Hepatocyte (in vitro differentiated cells): ENCODE measurements at regions not wholly inside any gene's neighbourhood (a gene's known extent, or its start where the extent isn't known, plus 50 kb on each side); places are given as distances from the start of the nearest gene placed in this dataset.

ENCODE experiments used
- DNase-seq: peaks from one replicate; pipeline ENCODE4 v3.0.0-alpha.2; 2016; ENCODE audit warnings: low spot score
- H2AFZ ChIP-seq: fragments of 200-600 bp; sonication (generic); 2 replicates; pipeline ENCODE4 v1.6.0; 2016; ENCODE audit warnings: antibody characterized with exemption, mild to moderate bottlenecking
- H3K27ac ChIP-seq: fragments of 200-600 bp; sonication (generic); 2 replicates; pipeline ENCODE4 v1.5.1; 2016; ENCODE audit warnings: mild to moderate bottlenecking
- H3K27me3 ChIP-seq: fragments of 200-600 bp; sonication (generic); 2 replicates; pipeline ENCODE4 v1.6.1; 2016
- H3K36me3 ChIP-seq: fragments of 200-600 bp; sonication (generic); replicated peaks from 2 replicates; pipeline ENCODE4 v1.5.1; 2016; ENCODE audit warnings: low read depth; ENCODE audit not compliant: insufficient read depth
- H3K4me1 ChIP-seq: fragments of 200-600 bp; sonication (generic); 2 replicates; pipeline ENCODE4 v1.5.1; 2016; ENCODE audit warnings: mild to moderate bottlenecking, moderate library complexity; ENCODE audit not compliant: insufficient read depth
- H3K4me2 ChIP-seq: fragments of 200-600 bp; sonication (generic); 2 replicates; pipeline ENCODE4 v1.6.0; 2016
- H3K4me3 ChIP-seq: fragments of 200-600 bp; sonication (generic); 2 replicates; pipeline ENCODE4 v1.5.1; 2016; ENCODE audit warnings: mild to moderate bottlenecking
- H3K79me2 ChIP-seq: fragments of 200-600 bp; sonication (generic); 2 replicates; pipeline ENCODE4 v1.6.0; 2017; ENCODE audit warnings: mild to moderate bottlenecking
- H3K9me2 ChIP-seq: fragments of 200-600 bp; sonication (generic); replicated peaks from 2 replicates; pipeline ENCODE4 v1.6.0; 2017; ENCODE audit warnings: mild to moderate bottlenecking; ENCODE audit not compliant: insufficient read depth
- H3K9me3 ChIP-seq: fragments of 200-600 bp; sonication (generic); 2 replicates; pipeline ENCODE4 v1.5.1; 2016; ENCODE audit warnings: low read depth, mild to moderate bottlenecking
- H4K20me1 ChIP-seq: fragments of 200-600 bp; sonication (generic); 2 replicates; pipeline ENCODE4 v1.6.0; 2016; ENCODE audit warnings: mild to moderate bottlenecking; ENCODE audit not compliant: insufficient read depth, poor library complexity, severe bottlenecking
- CTCF ChIP-seq: fragments of 200-600 bp; sonication (generic); IDR thresholded peaks from 2 replicates; pipeline ENCODE4 v1.5.1; 2016; ENCODE audit warnings: antibody characterized with exemption, mild to moderate bottlenecking; ENCODE audit not compliant: poor library complexity
- EZH2 ChIP-seq: fragments of 200-600 bp; sonication (generic); IDR thresholded peaks from 2 replicates; pipeline ENCODE4 v1.6.1; 2016; ENCODE audit warnings: antibody characterized with exemption, mild to moderate bottlenecking, borderline replicate concordance
- EZH2phosphoT487 ChIP-seq: fragments of 200-600 bp; sonication (generic); IDR thresholded peaks from one replicate; pipeline ENCODE4 v1.6.1; 2018; ENCODE audit warnings: antibody characterized with exemption, mild to moderate bottlenecking, low read depth, moderate library complexity; ENCODE audit not compliant: unreplicated experiment, severe bottlenecking
- WGBS: methylation state at CpG from one replicate; pipeline ENCODE4 v1.1.6; 2016; ENCODE audit warnings: low lambda C conversion rate; ENCODE audit errors: missing lambda C conversion rate; 5-methylcytosine and 5-hydroxymethylcytosine counted together

- Histone ChIP-seq H2AFZ (no peak overlapping the region), H3K79me2 (no peaks in the 10 kb centered on the region), H3K4me2 (no peak overlapping the region), H3K36me3 (no peaks in the 10 kb centered on the region), H3K4me3 (no peak overlapping the region), H3K9me2 (no peaks in the 10 kb centered on the region), H3K9me3 (no peaks in the 10 kb centered on the region), H3K27ac (no peak overlapping the region), H4K20me1 (no peaks in the 10 kb centered on the region), H3K27me3 (no peaks in the 10 kb centered on the region), H3K4me1 (no peaks in the 10 kb centered on the region)
- no peak for TF ChIP-seq EZH2
- TF ChIP-seq EZH2phosphoT487, result no peak
- no peak for DNase-seq
- WGBS, result 94% methylated on average over 1 of the region's 1 CpG
Observed at GRCh38 chr12:63318933-63319332, 167.9 kb upstream of the AVPR1A start.

DNA sequence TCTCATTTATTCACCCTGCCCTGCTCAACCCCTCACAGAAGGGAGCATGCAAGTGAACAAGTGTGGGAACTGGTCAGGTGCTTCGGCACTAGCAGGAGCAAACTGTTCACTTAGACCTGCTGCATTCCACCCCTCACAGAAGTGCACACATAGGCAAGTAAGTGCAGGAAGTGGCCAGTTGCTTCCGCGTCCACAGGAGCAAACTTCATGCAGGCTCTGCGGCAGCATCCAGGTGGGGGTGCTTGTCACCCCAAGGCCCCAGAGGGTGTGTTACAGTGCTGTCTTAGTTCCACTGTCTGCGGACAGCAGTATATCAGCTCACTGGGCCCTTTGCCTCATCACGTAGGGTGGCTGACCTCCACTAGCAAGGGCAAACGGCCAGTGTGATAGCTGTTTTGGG, 167.3 kb upstream of the AVPR1A start:
- no peak overlapping the region for H2AFZ ChIP-seq
- no peak overlapping the region for H3K27ac ChIP-seq
- H3K4me3 ChIP-seq, result no peak overlapping the region
- TF ChIP-seq EZH2 (no peak), CTCF (no peak), EZH2phosphoT487 (no peak)
- H3K4me2 ChIP-seq, result no peak overlapping the region
- no peaks in the 10 kb centered on the region for H3K4me1 ChIP-seq
- H3K36me3 ChIP-seq, result no peaks in the 10 kb centered on the region
- no peaks in the 10 kb centered on the region for H4K20me1 ChIP-seq
- H3K9me3 ChIP-seq, result no peaks in the 10 kb centered on the region
- H3K9me2 ChIP-seq, result no peaks in the 10 kb centered on the region
- no peaks in the 10 kb centered on the region for H3K27me3 ChIP-seq
- H3K79me2 ChIP-seq, result no peaks in the 10 kb centered on the region
- WGBS, result 94% methylated on average over 7 of the region's 7 CpGs
- DNase-seq, result no peak

- DNase-seq, result no peak
- Histone ChIP-seq H3K4me2 (no peak overlapping the region), H3K27ac (no peak overlapping the region), H2AFZ (no peak overlapping the region), H3K9me2 (no peaks in the 10 kb centered on the region), H3K9me3 (no peaks in the 10 kb centered on the region), H3K4me1 (no peaks in the 10 kb centered on the region), H4K20me1 (no peaks in the 10 kb centered on the region), H3K4me3 (no peak overlapping the region), H3K27me3 (no peaks in the 10 kb centered on the region), H3K79me2 (no peaks in the 10 kb centered on the region), H3K36me3 (no peaks in the 10 kb centered on the region)
- TF ChIP-seq CTCF (no peak), EZH2phosphoT487 (no peak), EZH2 (no peak)
- 94% methylated on average over 5 of the region's 5 CpGs for WGBS
Observed at GRCh38 chr12:63317880-63318279, 166.9 kb upstream of the AVPR1A start.

GRCh38 chr12:63317286-63317846, 166.4 kb upstream of the AVPR1A start:
- no peak for DNase-seq
- Histone ChIP-seq H3K27me3 (no peaks in the 10 kb centered on the region), H3K27ac (no peak overlapping the region), H2AFZ (no peak overlapping the region), H3K4me2 (no peak overlapping the region), H3K9me2 (no peaks in the 10 kb centered on the region), H3K9me3 (no peaks in the 10 kb centered on the region), H3K4me3 (no peak overlapping the region), H3K4me1 (no peaks in the 10 kb centered on the region), H3K36me3 (no peaks in the 10 kb centered on the region), H4K20me1 (no peaks in the 10 kb centered on the region), H3K79me2 (no peaks in the 10 kb centered on the region)
- TF ChIP-seq EZH2 (no peak), CTCF (no peak), EZH2phosphoT487 (no peak)
- 90% methylated on average over 9 of the region's 9 CpGs for WGBS
